SKM-1 (cell line): ENCODE measurements at regions not wholly inside any gene's neighbourhood (a gene's known extent, or its start where the extent isn't known, plus 50 kb on each side); places are given as distances from the start of the nearest gene placed in this dataset.
"Not testable (repeated sequence)": the region's sequence is repeated elsewhere in the genome, so short reads cannot be mapped to it uniquely, and the experiment has no call there.

Experiments
- DNase-seq: peaks from one replicate; lab custom pipeline; 2025; ENCODE audit not compliant: unreplicated experiment; lab: John Stamatoyannopoulos, UW

GRCh38 chr5:45893309-45893708 is 197.1 kb upstream of the HCN1 start:
- no peak for DNase-seq

GRCh38 chr5:45890441-45891080 is 194.4 kb upstream of the HCN1 start:
- not testable (repeated sequence) for DNase-seq

GRCh38 chr5:45862763-45863162 is 166.6 kb upstream of the HCN1 start:
- DNase-seq: no peak

GRCh38 chr5:45847877-45848276 is 151.7 kb upstream of the HCN1 start:
- DNase-seq: no peak

- no peak for DNase-seq
Measured at GRCh38 chr5:45826055-45826454, 129.9 kb upstream of the HCN1 start.

GRCh38 chr5:45800331-45800730 is 104.2 kb upstream of the HCN1 start:
- DNase-seq: no peak

- DNase-seq: no peak
Measured at GRCh38 chr5:45799388-45799787, 103.2 kb upstream of the HCN1 start.

GRCh38 chr5:45796959-45797553 is 100.9 kb upstream of the HCN1 start:
- DNase-seq: peak; percentile 5

GRCh38 chr5:45795458-45795857 is 99.3 kb upstream of the HCN1 start:
- no peak for DNase-seq

GRCh38 chr5:45793638-45794532 is 97.7 kb upstream of the HCN1 start:
- no peak for DNase-seq

- no peak for DNase-seq
Measured at GRCh38 chr5:45779874-45780671, 83.9 kb upstream of the HCN1 start.

- no peak for DNase-seq
Measured at GRCh38 chr5:45774528-45774927, 78.3 kb upstream of the HCN1 start.

GRCh38 chr5:45772402-45772801 is 76.2 kb upstream of the HCN1 start:
- DNase-seq: no peak

- no peak for DNase-seq
Measured at GRCh38 chr5:45765561-45765960, 69.4 kb upstream of the HCN1 start.

GRCh38 chr5:45750574-45750973 is 54.4 kb upstream of the HCN1 start:
- no peak for DNase-seq

- not testable (repeated sequence) for DNase-seq
Measured at GRCh38 chr5:45748511-45748910, 52.3 kb upstream of the HCN1 start.
